ENCODE measurements at regions not wholly inside any gene's neighbourhood (a gene's known extent, or its start where the extent isn't known, plus 50 kb on each side); places are given as distances from the start of the nearest gene placed in this dataset.
"Not testable (repeated sequence)": the region's sequence is repeated elsewhere in the genome, so short reads cannot be mapped to it uniquely, and the experiment has no call there.

DNA sequence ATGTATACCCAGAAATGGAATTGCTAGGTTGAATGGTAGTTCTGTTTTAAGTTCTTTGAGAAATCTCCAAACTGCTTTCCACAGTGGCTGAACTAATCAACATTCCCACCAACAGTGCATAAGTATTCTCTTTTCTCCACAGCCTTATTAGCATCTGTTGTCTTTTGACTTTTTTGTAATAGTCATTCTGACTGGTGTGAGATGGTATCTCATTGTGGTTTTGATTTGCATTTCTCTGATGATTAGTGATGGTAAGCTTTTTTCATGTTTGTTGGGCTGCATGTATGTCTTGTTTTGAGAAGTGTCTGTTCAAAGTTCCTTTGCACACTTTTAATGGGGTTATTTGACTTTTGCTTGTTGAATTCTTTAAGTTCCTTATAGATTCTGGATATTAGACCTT, 52.4 kb upstream of the EHHADH start:
- not testable (repeated sequence) for H3K36me3 ChIP-seq (replicated peaks; ENCODE audit: control insufficient read depth, insufficient read depth, low read length); DNase-seq; H3K27me3 ChIP-seq (ENCODE audit: control insufficient read depth, insufficient read depth, low read length); H3K4me3 ChIP-seq (ENCODE audit: insufficient read depth, low read depth, low read length)

DNA sequence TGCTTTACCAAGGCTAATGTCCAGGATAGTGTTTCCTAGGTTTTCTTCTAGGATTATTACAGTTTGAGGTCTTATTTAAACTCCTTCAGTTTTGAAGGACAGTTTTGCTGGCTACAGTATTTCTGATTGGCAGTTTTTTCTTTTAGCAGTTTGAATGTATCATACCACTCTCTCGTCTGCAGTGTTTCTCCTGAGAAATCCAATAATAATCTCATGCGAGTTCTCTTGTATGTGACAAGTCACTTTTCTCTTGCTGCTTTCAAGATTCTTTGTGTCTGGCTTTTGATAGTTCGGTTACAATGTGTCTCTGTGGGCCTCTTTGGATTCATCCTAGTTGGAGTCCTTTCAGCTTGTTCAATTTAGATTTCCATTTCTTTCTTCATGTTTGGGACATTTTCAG, 53.0 kb upstream of the EHHADH start:
- Histone ChIP-seq H3K36me3 (replicated peaks; ENCODE audit: control insufficient read depth, insufficient read depth, low read length) (no peaks in the 10 kb centered on the region), H3K4me3 (ENCODE audit: insufficient read depth, low read depth, low read length) (no peak overlapping the region), H3K27me3 (ENCODE audit: control insufficient read depth, insufficient read depth, low read length) (no peaks in the 10 kb centered on the region)
- no peak for DNase-seq

DNA sequence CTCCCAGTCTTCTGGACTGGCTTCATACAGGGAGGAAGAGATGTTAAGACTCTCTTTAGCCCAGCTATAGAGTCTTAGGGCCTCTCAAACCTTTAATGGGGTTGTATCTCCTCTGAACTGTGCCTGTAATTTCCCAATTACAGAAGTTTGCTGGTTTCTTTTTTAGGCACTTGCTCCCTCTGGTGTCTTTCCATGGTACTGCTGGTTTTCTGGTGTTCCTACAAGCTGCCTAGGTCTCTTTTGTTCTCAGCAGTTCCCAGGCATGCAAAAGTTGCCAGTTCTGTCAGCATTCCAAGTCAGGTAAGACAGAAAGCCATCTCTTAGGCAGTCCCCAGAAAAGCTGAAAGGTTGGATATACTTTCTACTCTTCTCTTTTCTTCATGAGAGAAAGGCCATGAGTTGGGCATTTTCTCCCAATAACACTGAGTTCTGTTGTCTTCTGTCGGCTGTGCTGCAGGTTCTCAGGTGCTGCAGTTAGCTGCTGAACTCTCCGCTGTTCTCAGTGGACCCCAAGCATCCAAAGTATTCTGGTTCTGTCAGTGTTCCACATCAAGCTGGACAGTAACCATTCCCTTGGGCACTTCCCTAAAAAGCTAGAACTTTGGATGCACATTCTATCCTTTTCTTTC, 54.4 kb upstream of the EHHADH start:
- Histone ChIP-seq H3K4me3 (ENCODE audit: insufficient read depth, low read depth, low read length) (no peak overlapping the region), H3K36me3 (replicated peaks; ENCODE audit: control insufficient read depth, insufficient read depth, low read length) (no peaks in the 10 kb centered on the region), H3K27me3 (ENCODE audit: control insufficient read depth, insufficient read depth, low read length) (no peaks in the 10 kb centered on the region)
- peak; percentile 55 for DNase-seq

DNA sequence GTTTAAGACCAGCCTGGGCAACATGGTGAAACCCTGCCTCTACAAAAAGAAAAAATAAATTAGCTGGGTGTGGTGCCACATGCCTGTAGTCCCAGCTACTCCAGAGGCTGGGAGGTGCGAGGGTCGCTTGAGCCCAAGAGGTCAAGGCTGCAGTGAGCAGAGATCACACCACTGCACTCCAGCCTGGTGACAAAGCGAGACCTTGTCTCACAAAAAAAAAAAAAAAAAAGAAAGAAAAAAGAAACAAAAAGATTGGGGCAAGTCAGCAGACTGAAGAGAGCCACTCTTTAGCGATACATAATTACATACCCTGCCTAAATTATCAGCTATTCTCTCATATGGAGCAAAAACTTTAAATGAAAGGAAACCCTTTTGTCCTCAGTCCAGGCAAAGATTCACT, 53.6 kb upstream of the MAP3K13 start:
- no peak overlapping the region for H3K4me3 ChIP-seq (ENCODE audit: insufficient read depth, low read depth, low read length)
- H3K27me3 ChIP-seq (ENCODE audit: control insufficient read depth, insufficient read depth, low read length): no peaks in the 10 kb centered on the region
- no peak for DNase-seq
- H3K36me3 ChIP-seq (replicated peaks; ENCODE audit: control insufficient read depth, insufficient read depth, low read length): no peaks in the 10 kb centered on the region

DNA sequence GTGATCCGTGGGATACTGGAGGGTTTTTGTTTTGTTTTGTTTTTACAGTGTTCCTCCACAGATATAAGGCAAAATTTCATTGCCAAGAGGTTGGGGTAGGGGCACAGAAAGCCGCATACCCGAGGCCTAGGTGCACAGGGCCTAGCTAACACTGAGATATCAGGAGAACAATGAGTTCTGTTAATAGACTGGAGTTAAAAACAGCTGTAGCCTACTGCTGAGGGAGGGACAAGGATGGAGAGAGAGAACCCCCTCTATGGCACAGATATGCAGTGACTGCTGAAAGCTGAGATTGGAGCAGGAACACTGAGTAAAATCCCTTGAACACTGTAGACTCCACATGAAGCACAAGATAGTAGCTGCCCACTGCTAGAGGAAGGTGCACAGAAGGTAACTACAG, 53.1 kb upstream of the MAP3K13 start:
- DNase-seq: no peak
- Histone ChIP-seq H3K27me3 (ENCODE audit: control insufficient read depth, insufficient read depth, low read length) (no peaks in the 10 kb centered on the region), H3K36me3 (replicated peaks; ENCODE audit: control insufficient read depth, insufficient read depth, low read length) (no peaks in the 10 kb centered on the region), H3K4me3 (ENCODE audit: insufficient read depth, low read depth, low read length) (no peak overlapping the region)

DNA sequence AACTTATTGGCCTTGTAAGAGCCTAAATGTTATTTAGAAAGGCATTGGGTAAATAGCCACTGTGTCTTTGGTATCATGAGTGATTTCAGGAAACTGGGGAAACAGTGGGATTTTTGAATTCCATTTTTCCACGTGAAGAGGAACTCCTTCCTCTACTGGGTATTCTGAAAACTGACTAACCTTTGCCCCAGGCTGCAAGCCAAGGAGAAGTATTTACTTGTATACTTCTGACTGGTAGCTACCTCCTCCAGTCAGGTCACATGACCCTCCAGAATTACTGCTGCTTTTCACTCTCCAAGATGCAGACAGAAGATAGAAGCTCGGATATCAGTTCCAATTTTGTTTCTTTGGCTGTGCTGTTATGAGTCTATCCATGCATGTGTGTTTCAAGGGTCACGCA, 50.9 kb upstream of the MAP3K13 start:
- no peak for DNase-seq
- Histone ChIP-seq H3K27me3 (ENCODE audit: control insufficient read depth, insufficient read depth, low read length) (no peaks in the 10 kb centered on the region), H3K4me3 (ENCODE audit: insufficient read depth, low read depth, low read length) (no peak overlapping the region), H3K36me3 (replicated peaks; ENCODE audit: control insufficient read depth, insufficient read depth, low read length) (no peaks in the 10 kb centered on the region)

Measured in H7 (cell line).